Right lobe of liver (tissue), 6 donors: ENCODE measurements at regions not wholly inside any gene's neighbourhood (a gene's known extent, or its start where the extent isn't known, plus 50 kb on each side); places are given as distances from the start of the nearest gene placed in this dataset.

ENCODE experiments used
- ATAC-seq, 4 donors: fragments of 200-7000 bp; cut with Tn5 transposase; one replicate each; pipeline ENCODE4 v1.9.1; 2020; ENCODE audit warnings: mild to moderate bottlenecking in 4 of 4, moderate library complexity in 4 of 4
- DNase-seq, 3 donors: peaks; one replicate each; pipeline ENCODE4 v3.0.0-alpha.2; 2020
- H3K27ac ChIP-seq, 3 donors: fragments of 200-600 bp; one replicate each; pipeline ENCODE4 v1.8.0; 2022
- H3K27me3 ChIP-seq, 2 donors: fragments of 200-600 bp; one replicate each; pipeline ENCODE4 v1.8.0; 2022
- H3K36me3 ChIP-seq, 4 donors: fragments of 200-600 bp; sonication (generic) in 1 of 4; one replicate each; pipeline versions ENCODE4 v1.5.1 to v1.8.0; 2017 to 2022; ENCODE audit warnings: control low read depth in 1 of 4
- H3K4me1 ChIP-seq, 4 donors: fragments of 200-600 bp; sonication (generic) in 1 of 4; one replicate each; pipeline versions ENCODE4 v1.5.1 to v1.8.0; 2017 to 2022; ENCODE audit warnings: control low read depth in 1 of 4
- H3K4me3 ChIP-seq, 3 donors: fragments of 200-600 bp; one replicate each; pipeline ENCODE4 v1.8.0; 2022
- H3K9me3 ChIP-seq, 4 donors: fragments of 200-600 bp; sonication (generic) in 1 of 4; one replicate each; pipeline versions ENCODE4 v1.5.1 to v1.8.0; 2017 to 2022; ENCODE audit warnings: control low read depth in 1 of 4
- POLR2A ChIP-seq: fragments of 450-650 bp; IDR thresholded peaks from one replicate; pipeline ENCODE4 v1.6.1; 2017; ENCODE audit warnings: antibody characterized with exemption, mild to moderate bottlenecking
- WGBS: methylation state at CpG from one replicate; pipeline ENCODE4 v1.1.6; 2018; ENCODE audit warnings: low coverage, low lambda C conversion rate; ENCODE audit not compliant: insufficient coverage; ENCODE audit errors: missing lambda C conversion rate; 5-methylcytosine and 5-hydroxymethylcytosine counted together
- intact Hi-C, 2 donors: fragments of 100-400 bp; cut with DNase I; formaldehyde crosslinking; loops; one replicate each; pipeline versions ENCODE4 v1.11.2 to v1.14.1; 2022
- TF ChIP-seq, protein P1 (sequence below), 4 donors: fragments of 200-600 bp in 3 of 4; fragments of 450-650 bp in 1 of 4; IDR thresholded peaks; one replicate each; pipeline versions ENCODE4 v1.5.1 to v1.8.0; 2016 to 2022; ENCODE audit warnings: antibody characterized with exemption in 4 of 4, mild to moderate bottlenecking in 2 of 4
- donor health status: DM: no; HTN: yes; CAD: no.
- donor health status: DM: no; HTN: no; CAD: no.
- donor health status: DM: no; HTN: no; CAD: no.
- donor health status: DM: no; HTN: yes; CAD: no.
- donor health status: DM: no; HTN: yes; CAD: no.

DNA sequence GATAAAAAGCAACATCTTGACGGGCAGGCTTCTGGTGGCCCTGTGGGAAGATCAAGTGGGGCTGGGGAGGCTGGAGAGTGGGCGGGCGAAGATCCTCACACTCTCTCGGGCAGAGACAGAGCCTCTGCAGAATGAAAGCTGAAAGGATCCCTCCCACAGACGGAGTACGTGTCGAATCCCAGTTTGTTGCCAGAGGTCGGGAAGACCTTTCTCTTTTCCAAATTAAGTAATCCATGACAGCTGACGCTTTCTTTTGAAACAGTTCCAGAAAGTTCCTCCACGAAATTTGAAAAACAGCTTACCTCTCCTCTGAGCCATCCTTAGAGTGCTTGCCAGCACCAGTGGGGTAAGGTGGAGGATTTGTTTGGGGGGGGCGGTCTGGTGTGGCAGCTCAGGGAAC lies 155.6 kb upstream of the SMLR1 start:
- H3K9me3 ChIP-seq, result no peaks in the 10 kb centered on the region
- TF ChIP-seq, protein P1, sequence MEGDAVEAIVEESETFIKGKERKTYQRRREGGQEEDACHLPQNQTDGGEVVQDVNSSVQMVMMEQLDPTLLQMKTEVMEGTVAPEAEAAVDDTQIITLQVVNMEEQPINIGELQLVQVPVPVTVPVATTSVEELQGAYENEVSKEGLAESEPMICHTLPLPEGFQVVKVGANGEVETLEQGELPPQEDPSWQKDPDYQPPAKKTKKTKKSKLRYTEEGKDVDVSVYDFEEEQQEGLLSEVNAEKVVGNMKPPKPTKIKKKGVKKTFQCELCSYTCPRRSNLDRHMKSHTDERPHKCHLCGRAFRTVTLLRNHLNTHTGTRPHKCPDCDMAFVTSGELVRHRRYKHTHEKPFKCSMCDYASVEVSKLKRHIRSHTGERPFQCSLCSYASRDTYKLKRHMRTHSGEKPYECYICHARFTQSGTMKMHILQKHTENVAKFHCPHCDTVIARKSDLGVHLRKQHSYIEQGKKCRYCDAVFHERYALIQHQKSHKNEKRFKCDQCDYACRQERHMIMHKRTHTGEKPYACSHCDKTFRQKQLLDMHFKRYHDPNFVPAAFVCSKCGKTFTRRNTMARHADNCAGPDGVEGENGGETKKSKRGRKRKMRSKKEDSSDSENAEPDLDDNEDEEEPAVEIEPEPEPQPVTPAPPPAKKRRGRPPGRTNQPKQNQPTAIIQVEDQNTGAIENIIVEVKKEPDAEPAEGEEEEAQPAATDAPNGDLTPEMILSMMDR (IDR thresholded peaks at IDR 0.05), result no peak
- TF ChIP-seq POLR2A, result no peak
- no peaks in the 10 kb centered on the region for H3K36me3 ChIP-seq
- H3K27ac ChIP-seq, result no peak overlapping the region
- ATAC-seq, result no peak
- 76% methylated on average over 9 of the region's 11 CpGs for WGBS
- no peaks in the 10 kb centered on the region for H3K4me1 ChIP-seq
- DNase-seq, result no peak
- H3K4me3 ChIP-seq, result no peak overlapping the region
- intact Hi-C loops, result no loop called here
- no peaks in the 10 kb centered on the region for H3K27me3 ChIP-seq

DNA sequence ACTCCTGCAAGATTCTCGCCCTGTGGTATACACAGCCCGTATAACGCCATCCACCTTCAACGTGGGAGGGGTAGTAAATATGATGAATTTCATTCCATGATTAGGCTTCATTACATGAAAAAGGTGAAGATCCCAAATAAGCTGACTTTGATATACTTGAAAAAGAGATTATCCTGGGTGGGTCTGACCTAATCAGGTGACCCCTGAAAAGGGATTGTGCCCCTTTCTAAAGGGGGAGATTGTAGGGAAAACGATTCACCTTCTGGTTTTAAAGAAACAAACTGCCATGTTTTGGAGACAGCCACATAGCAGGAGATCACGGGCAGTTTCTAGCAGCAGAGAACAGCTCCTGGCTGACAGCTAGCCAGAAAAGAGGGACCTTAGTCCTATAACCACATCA lies 155.1 kb upstream of the SMLR1 start:
- TF ChIP-seq, protein P1 (IDR thresholded peaks at IDR 0.05), result no peak
- TF ChIP-seq POLR2A, result no peak
- H3K4me1 ChIP-seq, result no peaks in the 10 kb centered on the region
- WGBS, result 70% methylated on average over 6 of the region's 6 CpGs
- no peaks in the 10 kb centered on the region for H3K27me3 ChIP-seq
- intact Hi-C loops, result no loop called here
- no peak for ATAC-seq
- no peak for DNase-seq
- H3K4me3 ChIP-seq, result no peak overlapping the region
- no peaks in the 10 kb centered on the region for H3K9me3 ChIP-seq
- H3K27ac ChIP-seq, result no peak overlapping the region
- H3K36me3 ChIP-seq, result no peaks in the 10 kb centered on the region

GRCh38 chr6:130674604-130675003 lies 152.6 kb upstream of the SMLR1 start:
- no peak overlapping the region for H3K4me3 ChIP-seq
- H3K36me3 ChIP-seq, result no peaks in the 10 kb centered on the region
- ATAC-seq (no peak), DNase-seq (no peak)
- H3K4me1 ChIP-seq, result peaks cover 0 to under 1% (median 0%) of the 10 kb centered on the region in 4 donors
- H3K9me3 ChIP-seq, result no peaks in the 10 kb centered on the region
- H3K27ac ChIP-seq, result no peak overlapping the region
- intact Hi-C loops, result no loop called here
- TF ChIP-seq POLR2A, result no peak
- TF ChIP-seq, protein P1 (IDR thresholded peaks at IDR 0.05), result no peak
- H3K27me3 ChIP-seq, result no peaks in the 10 kb centered on the region

- Histone ChIP-seq H3K9me3 (no peaks in the 10 kb centered on the region), H3K4me3 (no peak overlapping the region), H3K36me3 (no peaks in the 10 kb centered on the region), H3K27ac (no peak overlapping the region), H3K4me1 (peaks cover 0 to 2% (median 0%) of the 10 kb centered on the region in 4 donors), H3K27me3 (no peaks in the 10 kb centered on the region)
- ATAC-seq, result no peak
- WGBS, result 42% methylated on average over 3 of the region's 3 CpGs
- intact Hi-C loops, result no loop called here
- TF ChIP-seq POLR2A, result no peak
- TF ChIP-seq, protein P1 (IDR thresholded peaks at IDR 0.05), result no peak
- no peak for DNase-seq
These were observed 152.1 kb upstream of the SMLR1 start for GRCh38 chr6:130675072-130675471.

- intact Hi-C loops, result no loop called here
- Histone ChIP-seq H3K4me1 (peaks cover 0 to 2% (median 0%) of the 10 kb centered on the region in 4 donors), H3K9me3 (no peaks in the 10 kb centered on the region), H3K36me3 (no peaks in the 10 kb centered on the region), H3K27ac (no peak overlapping the region), H3K4me3 (no peak overlapping the region), H3K27me3 (no peaks in the 10 kb centered on the region)
- 42% methylated on average over 1 of the region's 1 CpG for WGBS
- no peak for TF ChIP-seq POLR2A
- TF ChIP-seq, protein P1 (IDR thresholded peaks at IDR 0.05), result no peak
- no peak for ATAC-seq
- DNase-seq, result no peak
These were observed 151.0 kb upstream of the SMLR1 start for GRCh38 chr6:130676077-130676772.
